ENCODE measurements at regions not wholly inside any gene's neighbourhood (a gene's known extent, or its start where the extent isn't known, plus 50 kb on each side); places are given as distances from the start of the nearest gene placed in this dataset.

DNA sequence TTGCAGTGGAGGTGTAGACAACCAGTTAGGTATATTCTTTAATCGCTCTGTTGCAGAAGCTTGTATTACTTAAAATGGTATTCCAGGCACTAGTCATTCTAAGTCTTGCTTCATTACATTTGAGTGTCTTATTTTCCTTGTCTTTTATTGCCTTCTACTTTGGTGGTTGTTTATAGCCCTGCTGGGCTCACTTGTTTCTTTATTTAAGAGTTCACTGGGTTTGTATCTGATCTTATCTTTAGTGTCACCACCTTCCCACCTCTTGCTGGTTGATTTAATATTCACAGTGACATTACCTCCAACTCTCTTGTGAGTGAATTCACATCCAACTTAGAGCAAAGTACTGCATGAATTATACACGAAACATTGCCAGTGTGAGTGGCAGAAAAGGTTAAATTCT is 83.6 kb upstream of the BNC2 start:
- DNase-seq = no peak

DNA sequence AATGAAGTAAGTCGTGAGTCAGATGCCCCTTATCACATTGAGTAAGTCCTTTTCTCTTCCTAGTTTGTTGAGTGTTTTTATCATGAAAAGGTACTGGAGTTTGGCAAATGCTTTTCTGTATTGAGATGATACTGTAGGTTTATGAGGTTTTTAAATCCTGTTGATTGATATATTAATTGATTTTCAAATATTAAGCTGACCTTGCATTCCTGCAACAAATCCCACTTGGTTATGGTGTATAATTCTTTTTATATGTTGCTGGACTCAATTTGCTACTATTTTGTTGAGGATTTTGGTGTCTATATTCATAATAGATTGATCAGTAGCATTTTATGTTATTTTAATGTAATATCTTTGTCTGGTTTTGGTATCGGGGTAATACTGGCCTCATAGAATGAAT is 81.0 kb upstream of the BNC2 start:
- DNase-seq = no peak

DNA sequence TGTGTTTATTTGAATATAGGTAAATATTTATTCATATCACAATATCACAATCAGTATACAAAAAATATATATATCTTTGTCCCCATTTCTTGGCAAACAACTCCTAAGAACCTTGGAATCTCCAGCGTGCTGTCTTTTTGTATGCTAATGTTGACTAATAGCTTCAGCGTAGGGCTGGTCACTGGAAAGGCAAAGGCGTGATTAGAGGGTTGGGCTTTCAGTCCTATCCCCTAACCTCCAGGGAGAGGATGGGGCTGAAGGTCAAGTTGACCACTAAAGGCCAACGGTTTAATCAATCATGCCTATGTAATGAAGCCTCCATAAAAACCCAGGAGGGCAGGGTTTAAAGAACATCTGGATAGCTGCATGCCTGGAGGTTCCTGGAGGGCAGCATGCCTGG is 79.6 kb upstream of the BNC2 start:
- DNase-seq = no peak

DNA sequence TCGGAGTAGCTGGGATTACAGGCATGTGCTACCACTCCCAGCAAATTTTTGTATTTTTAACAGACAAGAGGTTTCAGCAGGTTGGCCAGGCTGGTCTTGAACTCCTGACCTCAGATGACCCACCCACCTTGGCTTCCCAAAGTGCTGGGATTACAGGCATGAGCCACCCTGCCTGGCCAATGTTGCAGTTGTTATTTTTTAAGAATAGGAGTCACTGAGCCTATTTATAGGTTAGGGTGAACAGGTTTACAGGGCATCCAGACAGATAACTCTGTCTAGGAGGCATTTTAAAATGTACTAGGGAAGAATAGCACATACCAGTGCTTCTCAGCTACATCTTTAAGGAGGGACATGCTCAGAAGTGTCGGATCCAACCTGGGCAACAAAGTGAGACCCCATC is 60.1 kb upstream of the BNC2 start:
- no peak for DNase-seq

DNA sequence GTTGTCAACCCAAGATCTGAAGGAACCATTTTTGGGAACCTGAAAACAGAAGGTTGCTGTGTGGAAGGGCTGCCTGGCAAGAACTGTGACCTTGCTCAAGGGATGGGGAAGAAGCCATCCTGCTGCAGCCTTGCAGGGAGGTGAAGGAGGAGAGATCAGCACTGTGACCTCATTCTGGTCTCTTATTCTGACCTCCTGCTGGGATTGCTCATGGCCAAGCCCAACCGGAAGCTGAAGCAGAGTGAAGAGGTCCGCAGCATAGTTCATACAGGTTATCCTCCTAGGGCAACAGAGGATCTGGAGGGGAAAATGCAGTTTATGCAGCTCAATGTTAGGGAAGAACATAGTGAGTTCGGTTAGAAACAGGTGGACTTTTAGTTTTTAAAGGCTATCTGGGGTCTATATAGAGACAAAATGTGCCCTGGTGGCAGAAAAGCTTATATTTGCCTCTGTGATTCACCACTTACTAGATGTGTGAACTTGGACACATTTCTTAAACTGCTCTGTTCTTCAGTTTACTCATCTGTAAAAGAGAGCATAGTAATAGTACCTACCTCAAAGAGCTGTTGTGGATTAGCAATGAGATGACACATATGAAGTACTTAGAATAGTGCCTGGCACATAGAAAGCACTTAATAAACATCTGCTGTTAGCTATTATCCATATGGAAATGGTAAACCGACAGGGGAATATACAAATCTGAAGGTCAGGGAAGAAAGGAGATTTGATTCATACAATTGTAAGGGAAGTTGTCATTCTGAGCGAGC is 57.9 kb upstream of the BNC2 start:
- DNase-seq = no peak

DNA sequence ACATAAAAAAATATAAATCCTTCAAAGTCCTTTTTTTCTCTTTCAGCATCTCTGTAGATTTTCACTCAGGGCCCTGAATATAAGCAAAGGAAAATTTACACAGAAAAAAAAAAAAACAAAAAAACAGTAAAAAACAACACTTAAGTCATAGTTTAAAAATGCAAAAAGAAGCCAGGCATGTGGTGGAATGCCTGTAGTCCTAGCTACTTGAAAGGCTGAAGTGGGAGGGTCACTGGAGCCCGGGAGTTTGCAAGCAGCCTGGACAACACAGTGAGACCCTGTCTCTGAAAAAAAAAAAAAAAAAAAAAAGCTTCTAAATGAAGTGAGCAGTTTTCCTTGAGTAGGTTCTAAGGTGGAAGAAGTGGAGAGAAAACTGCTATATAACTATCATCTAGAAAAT is 55.0 kb upstream of the BNC2 start:
- DNase-seq = no peak

DNA sequence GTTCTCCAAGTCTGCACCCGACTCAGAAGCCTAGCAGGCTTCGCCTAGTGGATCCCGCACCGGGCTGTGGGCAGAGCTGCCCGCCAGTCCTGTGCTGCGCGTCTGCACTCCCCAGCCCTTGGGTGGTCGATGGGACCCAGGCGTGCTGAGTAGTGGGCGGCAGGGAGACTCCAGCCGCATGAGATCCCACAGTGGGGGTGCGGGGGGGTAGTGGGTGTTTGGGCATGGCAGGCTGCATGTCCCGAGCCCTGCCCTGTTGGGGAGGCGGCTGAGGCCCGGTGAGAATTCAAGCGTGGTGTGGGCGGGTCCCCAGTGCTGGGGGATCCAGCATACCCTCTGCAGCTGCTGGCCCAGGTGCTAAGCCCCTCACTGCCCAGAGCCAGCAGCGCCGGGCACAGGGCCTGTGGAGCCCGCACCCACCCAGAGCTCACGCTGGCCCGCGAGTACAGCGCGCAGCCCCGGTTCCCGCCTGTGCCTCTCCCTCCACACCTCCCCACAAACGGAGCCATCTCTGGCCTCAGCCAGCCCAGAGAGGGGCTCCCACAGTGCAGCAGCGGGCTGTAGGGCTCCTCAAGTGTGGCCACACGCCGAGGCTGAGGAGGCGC is 53.9 kb upstream of the BNC2 start:
- no peak for DNase-seq

DNA sequence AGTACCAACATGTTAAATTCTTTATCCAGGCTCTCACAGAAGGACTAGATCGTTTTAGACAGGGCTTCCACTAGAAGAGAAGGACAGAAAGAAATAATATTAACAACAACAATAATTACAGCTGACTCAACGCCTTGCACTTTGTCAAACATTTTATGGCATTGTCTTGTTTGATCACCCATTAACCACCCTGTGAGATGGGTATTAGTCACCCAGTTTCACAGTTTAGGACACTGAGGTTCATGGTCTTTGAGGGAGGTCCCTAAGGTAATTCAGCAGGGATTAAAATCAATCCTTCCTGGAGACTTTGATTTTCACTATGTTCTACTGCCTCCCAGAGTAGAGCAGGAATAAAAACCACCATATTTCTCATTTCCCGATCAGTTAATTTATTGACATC is 51.4 kb upstream of the BNC2 start:
- DNase-seq = no peak

All from hypothalamus (tissue), 51 donors.